NT2/D1 (cell line): ENCODE measurements at regions not wholly inside any gene's neighbourhood (a gene's known extent, or its start where the extent isn't known, plus 50 kb on each side); places are given as distances from the start of the nearest gene placed in this dataset.

Experiments used
- DNase-seq: peaks from one replicate; pipeline ENCODE4 v3.0.0-alpha.2; 2011; ENCODE audit warnings: low read depth, low spot score
- H3K27me3 ChIP-seq: 2 replicates; pipeline ENCODE4 v1.6.0; 2011; ENCODE audit warnings: mild to moderate bottlenecking; ENCODE audit not compliant: insufficient read length, insufficient read depth
- H3K36me3 ChIP-seq: 2 replicates; pipeline ENCODE4 v1.6.1; 2011; ENCODE audit warnings: mild to moderate bottlenecking, low read length, mixed read lengths; ENCODE audit not compliant: insufficient read depth, insufficient read length
- H3K4me1 ChIP-seq: 2 replicates; pipeline ENCODE4 v1.5.1; 2011; ENCODE audit not compliant: insufficient read depth, insufficient read length
- H3K4me3 ChIP-seq: 2 replicates; pipeline ENCODE4 v1.5.1; 2011; ENCODE audit warnings: low read depth; ENCODE audit not compliant: insufficient read length
- H3K9ac ChIP-seq: 2 replicates; pipeline ENCODE4 v1.6.0; 2011; ENCODE audit warnings: low read depth; ENCODE audit not compliant: insufficient read length
- H3K9me3 ChIP-seq: 2 replicates; pipeline ENCODE4 v1.5.1; 2011; ENCODE audit warnings: mild to moderate bottlenecking, low read length; ENCODE audit not compliant: insufficient read depth
- SUZ12 ChIP-seq: IDR thresholded peaks from 2 replicates; pipeline ENCODE4 v1.6.1; 2011; ENCODE audit not compliant: insufficient read length, insufficient read depth; ENCODE audit errors: extremely low read depth
- YY1 ChIP-seq: IDR thresholded peaks from 2 replicates; pipeline ENCODE4 v1.6.1; 2011; ENCODE audit not compliant: insufficient read length, insufficient read depth
- ZNF274 ChIP-seq: IDR thresholded peaks from 2 replicates; pipeline ENCODE4 v1.6.1; 2011; ENCODE audit warnings: mild to moderate bottlenecking, low read depth, low read length

GRCh38 chr2:220043990-220044335, 416.5 kb downstream of the SLC4A3 start:
- DNase-seq = no peak
- Histone ChIP-seq H3K4me1 (no peaks in the 10 kb centered on the region), H3K4me3 (no peak overlapping the region), H3K27me3 (no peaks in the 10 kb centered on the region), H3K9me3 (peaks cover 7% of the 10 kb centered on the region; the same call in 1 of the 2 replicates), H3K36me3 (no peaks in the 10 kb centered on the region), H3K9ac (no peak overlapping the region)
- TF ChIP-seq SUZ12 = no peak
- TF ChIP-seq ZNF274 = no peak
- TF ChIP-seq YY1 = no peak

- DNase-seq = peak; percentile 23
- peaks cover 7% of the 10 kb centered on the region; the same call in 1 of the 2 replicates for H3K9me3 ChIP-seq
- TF ChIP-seq ZNF274 (no peak), SUZ12 (no peak), YY1 (no peak)
Measured at GRCh38 chr2:220044383-220044782, 417.0 kb downstream of the SLC4A3 start.

GRCh38 chr2:220046507-220046906, 419.1 kb downstream of the SLC4A3 start:
- Histone ChIP-seq H3K4me1 (no peaks in the 10 kb centered on the region), H3K36me3 (no peaks in the 10 kb centered on the region), H3K4me3 (no peak overlapping the region), H3K27me3 (no peaks in the 10 kb centered on the region), H3K9me3 (peaks cover 1% of the 10 kb centered on the region; the same call in 1 of the 2 replicates), H3K9ac (no peak overlapping the region)
- TF ChIP-seq YY1 (no peak), ZNF274 (no peak), SUZ12 (no peak)
- no peak for DNase-seq

More at GRCh38 chr2:220044383-220044782, 417.0 kb downstream of the SLC4A3 start:
- Histone ChIP-seq H3K4me3 (no peak overlapping the region), H3K9ac (no peak overlapping the region), H3K4me1 (no peaks in the 10 kb centered on the region), H3K27me3 (no peaks in the 10 kb centered on the region), H3K36me3 (no peaks in the 10 kb centered on the region)

GRCh38 chr2:220051716-220052115, 424.3 kb downstream of the SLC4A3 start:
- Histone ChIP-seq H3K9me3 (peaks cover 12% of the 10 kb centered on the region; the same call in 1 of the 2 replicates), H3K36me3 (no peaks in the 10 kb centered on the region), H3K9ac (no peak overlapping the region), H3K4me3 (no peak overlapping the region), H3K4me1 (no peaks in the 10 kb centered on the region), H3K27me3 (no peaks in the 10 kb centered on the region)
- DNase-seq = no peak
- no peak for TF ChIP-seq ZNF274

GRCh38 chr2:220053919-220054318, 426.5 kb downstream of the SLC4A3 start:
- H3K9me3 ChIP-seq = peaks cover 12% of the 10 kb centered on the region; the same call in 1 of the 2 replicates
- no peak overlapping the region for H3K9ac ChIP-seq
- H3K36me3 ChIP-seq = no peaks in the 10 kb centered on the region
- no peaks in the 10 kb centered on the region for H3K27me3 ChIP-seq
- DNase-seq = no peak
- H3K4me3 ChIP-seq = no peak overlapping the region
- TF ChIP-seq ZNF274 (no peak), YY1 (no peak), SUZ12 (no peak)
- no peaks in the 10 kb centered on the region for H3K4me1 ChIP-seq

GRCh38 chr2:220057391-220057790, 430.0 kb downstream of the SLC4A3 start:
- Histone ChIP-seq H3K4me1 (no peaks in the 10 kb centered on the region), H3K4me3 (no peak overlapping the region), H3K36me3 (no peaks in the 10 kb centered on the region), H3K27me3 (no peaks in the 10 kb centered on the region), H3K9me3 (peaks cover 12% of the 10 kb centered on the region; the same call in 1 of the 2 replicates), H3K9ac (no peak overlapping the region)
- TF ChIP-seq ZNF274 (no peak), SUZ12 (no peak), YY1 (no peak)
- DNase-seq = no peak

- no peaks in the 10 kb centered on the region for H3K4me1 ChIP-seq
- H3K9me3 ChIP-seq = peaks cover 11% of the 10 kb centered on the region; the same call in 1 of the 2 replicates
- H3K9ac ChIP-seq = no peak overlapping the region
- H3K27me3 ChIP-seq = no peaks in the 10 kb centered on the region
- DNase-seq = no peak
- no peaks in the 10 kb centered on the region for H3K36me3 ChIP-seq
- H3K4me3 ChIP-seq = no peak overlapping the region
- TF ChIP-seq SUZ12 (no peak), ZNF274 (no peak), YY1 (no peak)
Measured at GRCh38 chr2:220057916-220058315, 430.5 kb downstream of the SLC4A3 start.
